ENCODE measurements at regions not wholly inside any gene's neighbourhood (a gene's known extent, or its start where the extent isn't known, plus 50 kb on each side); places are given as distances from the start of the nearest gene placed in this dataset.

DNA sequence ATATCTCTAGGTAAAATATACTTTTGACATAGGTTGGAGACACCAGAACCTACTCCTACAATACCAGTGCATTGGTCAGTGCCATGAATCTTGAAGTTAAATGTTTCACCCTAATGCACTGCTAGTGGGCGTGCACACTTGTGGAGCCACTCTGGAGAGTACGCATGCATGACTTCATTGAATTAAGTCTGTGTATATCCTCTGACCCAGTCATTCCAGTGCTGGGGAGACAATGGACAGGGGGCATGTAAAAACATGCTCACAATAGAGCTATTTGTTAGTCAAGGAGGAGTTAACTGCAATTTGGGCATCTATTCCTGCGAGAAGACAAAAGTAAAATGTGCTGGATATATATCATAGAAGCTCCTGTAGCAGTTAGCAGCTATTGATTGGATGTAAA lies 335.4 kb upstream of the NCAM1 start:
- TF ChIP-seq CTCF (IDR thresholded peaks at IDR 0.05) (no peak), POLR2A (IDR thresholded peaks at IDR 0.05) (no peak)
